H1 (cell line): ENCODE measurements at regions not wholly inside any gene's neighbourhood (a gene's known extent, or its start where the extent isn't known, plus 50 kb on each side); places are given as distances from the start of the nearest gene placed in this dataset.

Source experiments
- EZH2 ChIP-seq: fragments of 200-600 bp; sonication (generic); IDR thresholded peaks from 2 replicates; pipeline ENCODE4 v1.7.1; 2012; ENCODE audit warnings: low read depth, mild to moderate bottlenecking, moderate library complexity, low read length, inconsistent platforms; ENCODE audit not compliant: severe bottlenecking
- GABPA ChIP-seq: IDR thresholded peaks from 2 replicates; pipeline ENCODE4 v1.6.1; 2011; ENCODE audit warnings: mild to moderate bottlenecking, low read length, moderate library complexity, borderline replicate concordance; ENCODE audit not compliant: insufficient read depth
- POLR2A ChIP-seq, 2 experiments: IDR thresholded peaks; 1 replicate in 1 of 2; 2 replicates in 1 of 2; pipeline ENCODE4 v1.6.1; 2011; ENCODE audit warnings: low read depth in 2 of 2, low read length in 2 of 2, mild to moderate bottlenecking in 2 of 2; ENCODE audit errors: control extremely low read depth in 1 of 2
- POLR2AphosphoS5 ChIP-seq: IDR thresholded peaks from 2 replicates; pipeline ENCODE4 v1.6.1; 2011; ENCODE audit warnings: low read depth, low read length
- SAP30 ChIP-seq: fragments of 300-600 bp; sonication (generic); IDR thresholded peaks from 2 replicates; pipeline ENCODE4 v1.7.1; 2012; ENCODE audit warnings: low read length, moderate library complexity, mild to moderate bottlenecking, inconsistent platforms; ENCODE audit not compliant: insufficient read depth, insufficient replicate concordance
- YY1 ChIP-seq: IDR thresholded peaks from 2 replicates; pipeline ENCODE4 v1.6.1; 2011; ENCODE audit warnings: low read depth, mild to moderate bottlenecking, low read length
- TF ChIP-seq, protein P1 (sequence below): IDR thresholded peaks from 2 replicates; pipeline ENCODE4 v1.6.1; 2012; ENCODE audit warnings: inconsistent platforms
- TF ChIP-seq, protein P2 (sequence below), 3 experiments: IDR thresholded peaks; 1 replicate in 2 of 3; 2 replicates in 1 of 3; pipeline versions ENCODE4 v1.5.1 to v1.6.1; 2011; ENCODE audit warnings: low read length in 3 of 3, mild to moderate bottlenecking in 3 of 3, inconsistent platforms in 2 of 3, low read depth in 1 of 3, moderate library complexity in 1 of 3; ENCODE audit not compliant: insufficient read depth in 1 of 3; ENCODE audit errors: control extremely low read depth in 1 of 3

DNA sequence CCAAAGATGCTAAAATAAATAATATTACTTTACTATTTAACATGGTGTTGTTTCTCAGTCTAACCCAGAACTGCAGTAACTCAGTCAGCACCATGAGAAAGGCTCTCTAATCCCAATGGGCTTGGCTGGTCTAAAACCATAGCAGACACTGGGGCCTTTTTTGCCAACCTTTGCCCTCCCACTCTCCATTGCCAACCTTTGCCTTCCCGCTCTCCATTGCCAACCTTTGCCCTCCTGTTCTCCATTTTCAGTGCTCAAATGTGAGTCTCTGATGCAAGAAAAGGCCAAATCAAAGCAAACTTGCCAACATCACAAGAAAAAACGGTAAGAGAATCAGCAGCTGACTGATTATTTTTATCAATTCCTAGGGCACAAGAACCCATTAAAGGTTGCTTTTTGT is 1681.2 kb downstream of the SLITRK5 start:
- TF ChIP-seq, protein P1, sequence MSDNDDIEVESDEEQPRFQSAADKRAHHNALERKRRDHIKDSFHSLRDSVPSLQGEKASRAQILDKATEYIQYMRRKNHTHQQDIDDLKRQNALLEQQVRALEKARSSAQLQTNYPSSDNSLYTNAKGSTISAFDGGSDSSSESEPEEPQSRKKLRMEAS = no peak
- TF ChIP-seq POLR2A (IDR thresholded peaks at IDR 0.05; ENCODE audit: control extremely low read depth in 1 of 2, low read depth in 2 of 2, low read length in 2 of 2) (no peak), POLR2AphosphoS5 (no peak), YY1 (no peak), SAP30 (no peak), GABPA (no peak), EZH2 (no peak)
- TF ChIP-seq, protein P2, sequence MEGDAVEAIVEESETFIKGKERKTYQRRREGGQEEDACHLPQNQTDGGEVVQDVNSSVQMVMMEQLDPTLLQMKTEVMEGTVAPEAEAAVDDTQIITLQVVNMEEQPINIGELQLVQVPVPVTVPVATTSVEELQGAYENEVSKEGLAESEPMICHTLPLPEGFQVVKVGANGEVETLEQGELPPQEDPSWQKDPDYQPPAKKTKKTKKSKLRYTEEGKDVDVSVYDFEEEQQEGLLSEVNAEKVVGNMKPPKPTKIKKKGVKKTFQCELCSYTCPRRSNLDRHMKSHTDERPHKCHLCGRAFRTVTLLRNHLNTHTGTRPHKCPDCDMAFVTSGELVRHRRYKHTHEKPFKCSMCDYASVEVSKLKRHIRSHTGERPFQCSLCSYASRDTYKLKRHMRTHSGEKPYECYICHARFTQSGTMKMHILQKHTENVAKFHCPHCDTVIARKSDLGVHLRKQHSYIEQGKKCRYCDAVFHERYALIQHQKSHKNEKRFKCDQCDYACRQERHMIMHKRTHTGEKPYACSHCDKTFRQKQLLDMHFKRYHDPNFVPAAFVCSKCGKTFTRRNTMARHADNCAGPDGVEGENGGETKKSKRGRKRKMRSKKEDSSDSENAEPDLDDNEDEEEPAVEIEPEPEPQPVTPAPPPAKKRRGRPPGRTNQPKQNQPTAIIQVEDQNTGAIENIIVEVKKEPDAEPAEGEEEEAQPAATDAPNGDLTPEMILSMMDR (IDR thresholded peaks at IDR 0.05; ENCODE audit: control extremely low read depth in 1 of 3, insufficient read depth in 1 of 3, low read depth in 1 of 3, low read length in 3 of 3) = no peak
